Muscle layer of duodenum (tissue), 2 donors: ENCODE measurements at regions not wholly inside any gene's neighbourhood (a gene's known extent, or its start where the extent isn't known, plus 50 kb on each side); places are given as distances from the start of the nearest gene placed in this dataset.
"Not testable (repeated sequence)": the region's sequence is repeated elsewhere in the genome, so short reads cannot be mapped to it uniquely, and the experiment has no call there.

Source experiments
- H3K27ac ChIP-seq: one replicate; pipeline ENCODE4 v1.7.0; 2013; ENCODE audit warnings: mild to moderate bottlenecking, low read length
- H3K27me3 ChIP-seq: one replicate; pipeline ENCODE4 v1.7.0; 2013; ENCODE audit warnings: low read depth, mild to moderate bottlenecking, control low read depth, low read length
- H3K36me3 ChIP-seq, 2 donors: one replicate each; pipeline ENCODE4 v1.7.0; 2013; ENCODE audit warnings: low read length in 2 of 2, control low read depth in 1 of 2, mild to moderate bottlenecking in 1 of 2; ENCODE audit not compliant: insufficient read depth in 2 of 2, control insufficient read depth in 1 of 2
- H3K4me1 ChIP-seq, 2 donors: one replicate each; pipeline ENCODE4 v1.7.0; 2013; ENCODE audit warnings: low read length in 2 of 2, mild to moderate bottlenecking in 2 of 2, control low read depth in 1 of 2, moderate library complexity in 1 of 2; ENCODE audit not compliant: insufficient read depth in 2 of 2, control insufficient read depth in 1 of 2
- H3K4me3 ChIP-seq, 2 donors: one replicate each; pipeline ENCODE4 v1.7.0; 2013; ENCODE audit warnings: low read length in 2 of 2, low read depth in 1 of 2, mild to moderate bottlenecking in 1 of 2
- H3K9me3 ChIP-seq, 2 donors: one replicate each; pipeline ENCODE4 v1.7.0; 2013; ENCODE audit warnings: low read length in 2 of 2, control low read depth in 1 of 2, mild to moderate bottlenecking in 1 of 2; ENCODE audit not compliant: control insufficient read depth in 1 of 2
- donor health status: healthy.

- H3K36me3 ChIP-seq: no peaks in the 10 kb centered on the region
- no peaks in the 10 kb centered on the region for H3K4me1 ChIP-seq
- H3K27me3 ChIP-seq: no peaks in the 10 kb centered on the region
- H3K27ac ChIP-seq: no peak overlapping the region
- no peak overlapping the region for H3K4me3 ChIP-seq
- no peaks in the 10 kb centered on the region for H3K9me3 ChIP-seq
Observed at GRCh38 chr16:58885528-58886170, 151.5 kb upstream of the GOT2 start.

- H3K4me3 ChIP-seq: no peak overlapping the region
- no peaks in the 10 kb centered on the region for H3K4me1 ChIP-seq
- H3K27me3 ChIP-seq: no peaks in the 10 kb centered on the region
- peaks cover 0 to 3% of the 10 kb centered on the region in 2 donors for H3K9me3 ChIP-seq
- no peaks in the 10 kb centered on the region for H3K36me3 ChIP-seq
- H3K27ac ChIP-seq: no peak overlapping the region
Observed at GRCh38 chr16:58884141-58884540, 150.0 kb upstream of the GOT2 start.

DNA sequence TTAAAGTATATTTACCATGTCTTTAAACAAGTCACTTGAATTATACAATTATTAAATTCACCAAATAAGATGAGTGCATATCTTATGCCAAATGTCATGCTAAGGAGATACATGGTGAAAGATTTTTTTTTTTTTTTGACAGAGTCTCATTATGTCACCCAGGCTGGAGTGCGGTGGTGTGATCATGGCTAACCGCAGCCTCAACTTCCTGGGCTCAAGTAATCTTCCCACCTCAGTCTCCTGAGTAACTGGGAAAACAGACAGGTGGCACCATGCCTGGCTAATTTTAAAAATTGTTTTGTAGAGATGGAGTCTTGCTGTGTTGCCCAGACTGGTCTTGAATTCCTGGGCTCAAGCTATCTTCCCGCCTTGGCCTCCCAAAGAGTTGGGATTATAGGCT is 149.0 kb upstream of the GOT2 start:
- H3K36me3 ChIP-seq: no peaks in the 10 kb centered on the region
- H3K27me3 ChIP-seq: no peaks in the 10 kb centered on the region
- no peaks in the 10 kb centered on the region for H3K4me1 ChIP-seq
- no peak overlapping the region for H3K4me3 ChIP-seq
- H3K27ac ChIP-seq: no peak overlapping the region
- H3K9me3 ChIP-seq: peaks cover 0 to 3% of the 10 kb centered on the region in 2 donors

- Histone ChIP-seq H3K9me3 (peaks cover 0 to 3% of the 10 kb centered on the region in 2 donors), H3K4me1 (no peaks in the 10 kb centered on the region), H3K36me3 (no peaks in the 10 kb centered on the region), H3K27me3 (no peaks in the 10 kb centered on the region), H3K27ac (no peak overlapping the region), H3K4me3 (no peak overlapping the region)
Observed at GRCh38 chr16:58882292-58882691, 148.2 kb upstream of the GOT2 start.

DNA sequence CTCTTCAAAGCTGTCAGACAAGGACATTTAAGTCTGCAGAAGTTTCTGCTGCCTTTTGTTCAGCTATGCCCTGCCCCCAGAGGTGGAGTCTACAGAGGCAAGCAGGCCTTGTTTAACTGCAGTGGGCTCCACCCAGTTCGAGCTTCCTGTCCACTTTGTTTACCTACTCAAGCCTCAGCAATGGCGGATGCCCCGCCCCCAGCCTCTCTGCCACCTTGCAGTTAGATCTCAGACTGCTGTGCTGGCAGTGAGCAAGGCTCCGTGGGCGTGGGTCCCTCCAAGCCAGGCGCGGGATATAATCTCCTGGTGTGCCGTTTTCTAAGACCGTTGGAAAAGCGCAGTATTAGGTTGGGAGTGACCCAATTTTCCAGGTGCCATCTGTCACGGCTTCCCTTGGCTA is 144.5 kb upstream of the GOT2 start:
- not testable (repeated sequence) for H3K9me3 ChIP-seq, H3K36me3 ChIP-seq, H3K27ac ChIP-seq, H3K4me1 ChIP-seq, H3K27me3 ChIP-seq, H3K4me3 ChIP-seq

- Histone ChIP-seq H3K27ac (no peak overlapping the region), H3K9me3 (no peaks in the 10 kb centered on the region), H3K4me1 (no peaks in the 10 kb centered on the region), H3K36me3 (no peaks in the 10 kb centered on the region), H3K27me3 (no peaks in the 10 kb centered on the region), H3K4me3 (no peak overlapping the region)
Observed at GRCh38 chr16:58866935-58867334, 132.8 kb upstream of the GOT2 start.

DNA sequence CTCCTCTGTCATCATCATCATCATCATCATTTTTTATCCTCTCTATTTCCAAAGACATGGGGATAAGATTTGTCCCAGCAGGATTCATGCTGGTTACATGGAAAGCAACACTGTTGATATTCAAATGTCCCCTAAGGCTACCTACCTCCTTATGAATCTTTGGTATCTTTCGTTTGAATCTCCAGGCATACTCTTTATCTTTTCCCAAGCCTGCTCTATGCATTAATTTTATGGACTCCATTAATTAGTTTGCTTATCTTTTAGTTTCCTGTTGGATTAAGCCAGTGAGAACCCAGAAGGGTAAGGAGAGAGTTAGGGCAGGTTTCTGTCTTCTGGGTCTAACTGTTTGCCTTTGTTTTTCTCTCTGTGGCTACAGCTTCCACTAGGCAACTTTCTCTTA is 129.6 kb upstream of the GOT2 start:
- H3K9me3 ChIP-seq: no peaks in the 10 kb centered on the region
- H3K4me3 ChIP-seq: no peak overlapping the region
- H3K27me3 ChIP-seq: no peaks in the 10 kb centered on the region
- no peak overlapping the region for H3K27ac ChIP-seq
- H3K4me1 ChIP-seq: no peaks in the 10 kb centered on the region
- H3K36me3 ChIP-seq: no peaks in the 10 kb centered on the region

- Histone ChIP-seq H3K4me1 (no peaks in the 10 kb centered on the region), H3K27me3 (no peaks in the 10 kb centered on the region), H3K4me3 (no peak overlapping the region), H3K9me3 (no peaks in the 10 kb centered on the region), H3K36me3 (no peaks in the 10 kb centered on the region), H3K27ac (no peak overlapping the region)
Observed at GRCh38 chr16:58863042-58863441, 128.9 kb upstream of the GOT2 start.

DNA sequence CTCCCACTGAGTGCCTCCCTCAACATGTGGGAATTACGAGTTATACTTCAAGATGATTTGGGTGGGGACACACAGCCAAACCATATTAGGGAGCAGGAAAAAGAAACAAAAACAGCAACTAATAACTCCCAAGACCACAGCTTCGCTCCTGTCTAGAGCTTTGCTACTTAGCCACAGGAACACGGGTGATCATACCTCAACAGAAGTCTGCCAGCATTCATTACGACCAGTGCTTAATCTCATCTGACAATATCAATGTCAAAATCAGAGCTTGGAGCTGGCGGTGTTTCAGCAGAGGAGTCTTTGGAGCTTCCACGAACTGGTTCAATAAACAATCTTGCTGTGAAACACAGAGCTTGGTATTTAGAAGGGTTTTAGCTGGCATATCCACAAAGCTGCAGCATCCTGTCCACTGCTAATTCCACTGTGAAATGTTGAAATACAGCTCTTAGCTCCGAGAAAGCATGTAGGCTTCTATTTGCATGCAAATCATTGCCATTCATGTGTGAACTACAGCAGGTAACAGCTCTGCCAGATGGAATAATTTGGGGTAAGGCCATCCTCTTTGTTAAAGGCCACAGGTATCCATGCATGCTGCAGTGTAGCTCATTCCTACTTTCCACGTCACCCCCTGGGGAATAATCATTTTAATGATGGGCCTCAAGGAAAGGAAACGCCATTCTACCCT is 128.4 kb upstream of the GOT2 start:
- no peak overlapping the region for H3K27ac ChIP-seq
- no peaks in the 10 kb centered on the region for H3K9me3 ChIP-seq
- H3K36me3 ChIP-seq: no peaks in the 10 kb centered on the region
- H3K27me3 ChIP-seq: no peaks in the 10 kb centered on the region
- no peaks in the 10 kb centered on the region for H3K4me1 ChIP-seq
- H3K4me3 ChIP-seq: no peak overlapping the region

DNA sequence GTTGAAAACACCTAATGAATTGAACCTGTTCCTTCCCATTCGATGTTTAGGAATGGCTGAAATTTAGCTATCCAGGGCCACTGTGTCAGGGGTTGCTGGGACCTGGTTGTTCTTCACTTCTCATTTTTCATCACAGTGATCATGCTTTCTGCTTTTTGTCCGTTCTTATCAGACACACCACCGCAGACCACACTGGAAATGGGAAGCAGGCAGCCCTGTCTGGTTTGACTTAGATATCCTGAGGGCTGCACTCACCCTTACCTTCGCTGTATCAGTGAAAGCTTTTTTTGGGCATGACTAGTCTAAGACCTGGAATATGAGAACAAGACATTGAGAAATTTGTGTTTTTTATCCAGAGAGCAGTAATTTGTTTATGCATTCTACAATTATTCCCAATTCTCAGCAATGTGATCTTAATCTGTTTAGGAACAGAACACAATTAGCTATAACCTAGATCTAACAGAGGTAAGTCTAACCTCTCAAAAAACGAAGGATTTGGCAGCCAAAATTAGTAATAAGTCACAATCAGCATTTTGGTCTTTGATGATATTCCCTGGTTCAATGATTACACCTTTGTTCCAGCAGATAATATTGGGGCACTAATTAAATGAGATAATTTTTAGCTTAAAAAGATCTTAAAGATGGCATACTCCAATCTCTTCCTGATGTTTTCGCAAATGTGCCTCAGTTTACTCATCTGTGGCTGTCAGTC is 126.0 kb upstream of the GOT2 start:
- no peaks in the 10 kb centered on the region for H3K9me3 ChIP-seq

GRCh38 chr16:58858577-58858976 is 124.5 kb upstream of the GOT2 start:
- not testable (repeated sequence) for H3K27ac ChIP-seq, H3K36me3 ChIP-seq, H3K4me1 ChIP-seq, H3K27me3 ChIP-seq, H3K4me3 ChIP-seq, H3K9me3 ChIP-seq

More for the DNA sequence above, 126.0 kb upstream of the GOT2 start:
- no peak overlapping the region for H3K27ac ChIP-seq
- H3K27me3 ChIP-seq: no peaks in the 10 kb centered on the region
- no peak overlapping the region for H3K4me3 ChIP-seq
- H3K36me3 ChIP-seq: no peaks in the 10 kb centered on the region
- no peaks in the 10 kb centered on the region for H3K4me1 ChIP-seq
